Thoracic aorta (tissue), 2 donors: ENCODE measurements at regions not wholly inside any gene's neighbourhood (a gene's known extent, or its start where the extent isn't known, plus 50 kb on each side); places are given as distances from the start of the nearest gene placed in this dataset.

Experiments used
- ATAC-seq: fragments of 150-250 bp; one replicate; pipeline ENCODE4 v1.8.0; 2017; ENCODE audit warnings: low read depth; ENCODE audit not compliant: insufficient number of reproducible peaks, low FRiP score
- DNase-seq: peaks from one replicate; pipeline ENCODE4 v3.0.0-alpha.2; 2020; ENCODE audit warnings: low spot score
- H3K27ac ChIP-seq, 2 donors: fragments of 200-600 bp; sonication (generic); 1 replicate in 1 of 2; 2 replicates in 1 of 2; pipeline ENCODE4 v1.5.1; 2016; ENCODE audit warnings: mild to moderate bottlenecking in 2 of 2, moderate library complexity in 2 of 2
- H3K27me3 ChIP-seq: fragments of 200-600 bp; sonication (generic); replicated peaks from 2 replicates; pipeline ENCODE4 v1.6.0; 2016; ENCODE audit warnings: mild to moderate bottlenecking; ENCODE audit not compliant: insufficient read depth
- H3K36me3 ChIP-seq: fragments of 200-600 bp; sonication (generic); one replicate; pipeline ENCODE4 v1.5.1; 2016
- H3K4me1 ChIP-seq, 2 donors: fragments of 200-600 bp; sonication (generic); 1 replicate in 1 of 2; 2 replicates in 1 of 2; pipeline versions ENCODE4 v1.5.1 to v1.6.0; 2016; ENCODE audit warnings: low read depth in 2 of 2, mild to moderate bottlenecking in 1 of 2; ENCODE audit not compliant: control insufficient read depth in 1 of 2
- H3K4me3 ChIP-seq: fragments of 200-600 bp; sonication (generic); 2 replicates; pipeline ENCODE4 v1.5.1; 2016; ENCODE audit warnings: mild to moderate bottlenecking
- H3K9me3 ChIP-seq: fragments of 200-600 bp; sonication (generic); 2 replicates; pipeline ENCODE4 v1.5.1; 2016
- CTCF ChIP-seq: fragments of 200-600 bp; sonication (generic); IDR thresholded peaks from one replicate; pipeline ENCODE4 v1.5.1; 2019; ENCODE audit warnings: antibody characterized with exemption

GRCh38 chrX:10106806-10107205, 50.0 kb upstream of the CLCN4 start:
- Histone ChIP-seq H3K27ac (no peak overlapping the region), H3K36me3 (no peaks in the 10 kb centered on the region), H3K9me3 (no peaks in the 10 kb centered on the region), H3K4me3 (no peak overlapping the region), H3K27me3 (no peaks in the 10 kb centered on the region), H3K4me1 (peaks cover 0 to 20% of the 10 kb centered on the region in 2 donors)
- ATAC-seq (no peak), DNase-seq (no peak)
- no peak for TF ChIP-seq CTCF
